ENCODE measurements at regions not wholly inside any gene's neighbourhood (a gene's known extent, or its start where the extent isn't known, plus 50 kb on each side); places are given as distances from the start of the nearest gene placed in this dataset.

GRCh38 chr5:2696156-2696807 lies 55.2 kb downstream of the IRX2 start:
- no peak for DNase-seq

GRCh38 chr5:2695200-2695891 lies 56.1 kb downstream of the IRX2 start:
- peak; percentile 82 for DNase-seq

- no peak for DNase-seq
These were observed 59.9 kb downstream of the IRX2 start for GRCh38 chr5:2691530-2691929.

- no peak for DNase-seq
These were observed 61.2 kb downstream of the IRX2 start for GRCh38 chr5:2690293-2690692.

- no peak for DNase-seq
These were observed 62.9 kb downstream of the IRX2 start for GRCh38 chr5:2688586-2688985.

- no peak for DNase-seq
These were observed 63.7 kb downstream of the IRX2 start for GRCh38 chr5:2687746-2688145.

- peak; percentile 70 for DNase-seq
These were observed 65.0 kb downstream of the IRX2 start for GRCh38 chr5:2686321-2687124.

GRCh38 chr5:2685651-2686272 lies 65.7 kb downstream of the IRX2 start:
- DNase-seq = no peak

GRCh38 chr5:2684606-2685005 lies 66.9 kb downstream of the IRX2 start:
- DNase-seq = no peak

- no peak for DNase-seq
These were observed 67.8 kb downstream of the IRX2 start for GRCh38 chr5:2683720-2684119.

GRCh38 chr5:2681476-2681875 lies 70.0 kb downstream of the IRX2 start:
- DNase-seq = no peak

- no peak for DNase-seq
These were observed 70.5 kb downstream of the IRX2 start for GRCh38 chr5:2680979-2681378.

- no peak for DNase-seq
These were observed 73.8 kb downstream of the IRX2 start for GRCh38 chr5:2677689-2678088.

- no peak for DNase-seq
These were observed 75.9 kb downstream of the IRX2 start for GRCh38 chr5:2675548-2675947.

GRCh38 chr5:2674456-2674855 lies 77.0 kb downstream of the IRX2 start:
- no peak for DNase-seq

- no peak for DNase-seq
These were observed 80.5 kb downstream of the IRX2 start for GRCh38 chr5:2670940-2671339.

GRCh38 chr5:2669913-2670312 lies 81.6 kb downstream of the IRX2 start:
- DNase-seq = no peak

- DNase-seq = no peak
These were observed 82.2 kb downstream of the IRX2 start for GRCh38 chr5:2669259-2669658.

- DNase-seq = no peak
These were observed 85.4 kb downstream of the IRX2 start for GRCh38 chr5:2666081-2666480.

- DNase-seq = no peak
These were observed 88.0 kb downstream of the IRX2 start for GRCh38 chr5:2663489-2663888.

- DNase-seq = no peak
These were observed 91.2 kb downstream of the IRX2 start for GRCh38 chr5:2660315-2660714.

- no peak for DNase-seq
These were observed 92.5 kb downstream of the IRX2 start for GRCh38 chr5:2658881-2659470.

- DNase-seq = no peak
These were observed 93.0 kb downstream of the IRX2 start for GRCh38 chr5:2658447-2658846.

Data from NCI-H748 treated with DMSO at 0.1 percent for 48 hours (cell line).